NB4 (cell line): ENCODE measurements at regions not wholly inside any gene's neighbourhood (a gene's known extent, or its start where the extent isn't known, plus 50 kb on each side); places are given as distances from the start of the nearest gene placed in this dataset.

ENCODE experiments used
- CTCF ChIP-seq: IDR thresholded peaks from one replicate; pipeline ENCODE4 v1.5.1; 2012; ENCODE audit warnings: low read depth, low read length
- POLR2A ChIP-seq: IDR thresholded peaks from 2 replicates; pipeline ENCODE4 v1.6.1; 2011; ENCODE audit warnings: mild to moderate bottlenecking; ENCODE audit not compliant: insufficient read length; ENCODE audit errors: extremely low read depth

GRCh38 chr11:92827132-92827531, 142.3 kb upstream of the MTNR1B start:
- TF ChIP-seq CTCF (no peak), POLR2A (no peak)
